PC-9 (cell line): ENCODE measurements at regions not wholly inside any gene's neighbourhood (a gene's known extent, or its start where the extent isn't known, plus 50 kb on each side); places are given as distances from the start of the nearest gene placed in this dataset.

ENCODE experiments used
- BruUV-seq: library from RNA; stranded (reverse); fragments of 400-500 nt; replicated peaks from 2 replicates; lab custom pipeline; 2021; lab: Mats Ljungman, UMichigan
- CTCF ChIA-PET: fragments of 300-600 bp; sonication (Branson Sonifier 250); formaldehyde crosslinking; loops from one replicate; lab custom pipeline; 2022; ENCODE audit warnings: antibody characterized with exemption; lab: Charles Lee
- POLR2A ChIA-PET: fragments of 300-600 bp; sonication (Branson Sonifier 250); formaldehyde crosslinking; loops from one replicate; lab custom pipeline; 2022; ENCODE audit warnings: antibody characterized with exemption; ENCODE audit not compliant: unreplicated experiment; lab: Charles Lee
- DNase-seq, 2 experiments: peaks; one replicate each; pipeline versions ENCODE4 v3.0.0 to v3.0.0-alpha.2; 2015 to 2022; ENCODE audit warnings: mixed read lengths in 1 of 2
- H2AFZ ChIP-seq: fragments of 200-600 bp; sonication (generic); 2 replicates; pipeline ENCODE4 v1.8.1; 2017; ENCODE audit warnings: antibody characterized with exemption
- H3F3A ChIP-seq: fragments of 200-600 bp; sonication (generic); 2 replicates; pipeline ENCODE4 v1.8.1; 2017; ENCODE audit warnings: antibody characterized with exemption, mild to moderate bottlenecking, low read depth; ENCODE audit not compliant: insufficient read depth
- H3K27ac ChIP-seq: fragments of 200-600 bp; sonication (generic); 2 replicates; pipeline ENCODE4 v1.6.1; 2016; ENCODE audit warnings: mixed run types
- H3K27me3 ChIP-seq: fragments of 200-600 bp; sonication (generic); 2 replicates; pipeline ENCODE4 v1.6.1; 2016; ENCODE audit warnings: low read depth, mixed run types; ENCODE audit not compliant: insufficient read depth
- H3K36me3 ChIP-seq: fragments of 200-600 bp; sonication (generic); 2 replicates; pipeline ENCODE4 v1.6.1; 2016; ENCODE audit warnings: low read depth, mixed run types
- H3K4me1 ChIP-seq: fragments of 200-600 bp; sonication (generic); replicated peaks from 2 replicates; pipeline ENCODE4 v1.6.1; 2016; ENCODE audit warnings: mixed run types; ENCODE audit not compliant: insufficient read depth
- H3K4me2 ChIP-seq: fragments of 200-600 bp; sonication (generic); 2 replicates; pipeline ENCODE4 v1.6.1; 2017; ENCODE audit warnings: mixed run types
- H3K4me3 ChIP-seq: fragments of 200-600 bp; sonication (generic); 2 replicates; pipeline ENCODE4 v1.6.1; 2016; ENCODE audit warnings: mixed run types
- H3K79me2 ChIP-seq: fragments of 200-600 bp; sonication (generic); 2 replicates; pipeline ENCODE4 v1.6.1; 2017; ENCODE audit warnings: low read depth, mixed run types
- H3K9me2 ChIP-seq: fragments of 200-600 bp; sonication (generic); 2 replicates; pipeline ENCODE4 v1.8.1; 2017; ENCODE audit warnings: mild to moderate bottlenecking; ENCODE audit not compliant: insufficient read depth
- H3K9me3 ChIP-seq: fragments of 200-600 bp; sonication (generic); 2 replicates; pipeline ENCODE4 v1.8.1; 2016; ENCODE audit warnings: low read depth; ENCODE audit not compliant: insufficient read depth
- H4K20me1 ChIP-seq: fragments of 200-600 bp; sonication (generic); 2 replicates; pipeline ENCODE4 v1.8.1; 2017; ENCODE audit not compliant: insufficient read depth
- EZH2 ChIP-seq: fragments of 200-600 bp; sonication (generic); IDR thresholded peaks from 2 replicates; pipeline ENCODE4 v1.8.0; 2017; ENCODE audit warnings: antibody characterized with exemption, low read depth
- intact Hi-C: fragments of 100-400 bp; cut with micrococcal nuclease; formaldehyde crosslinking; loops from one replicate; pipeline ENCODE4 v1.10.0; 2022; ENCODE audit not compliant: unreplicated experiment
- TF ChIP-seq, protein P1 (sequence below): fragments of 200-600 bp; sonication (generic); conservative IDR thresholded peaks from 2 replicates; pipeline ENCODE4 v1.6.1; 2017; ENCODE audit warnings: mixed run types, antibody characterized with exemption, mild to moderate bottlenecking, moderate library complexity

DNA sequence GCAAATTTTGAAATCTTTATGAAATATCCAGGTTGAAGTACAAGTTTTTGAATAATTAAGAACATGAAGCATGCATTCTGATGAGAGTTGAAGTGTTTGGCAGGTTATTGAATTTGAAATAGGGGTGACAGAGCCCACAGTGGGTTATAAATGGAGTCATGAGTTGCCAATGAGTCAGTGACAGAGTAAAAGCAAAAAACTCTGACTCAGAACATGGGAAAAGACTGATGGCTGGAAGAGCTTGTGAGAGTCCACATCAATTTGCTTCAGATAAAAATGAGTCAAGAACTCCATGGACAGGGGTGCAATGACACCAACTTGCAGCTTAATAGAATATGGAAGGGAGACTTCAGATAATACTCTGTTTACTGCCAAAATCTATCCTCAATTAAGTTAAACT, 105.3 kb downstream of the SLC6A15 start:
- Histone ChIP-seq H3F3A (no peaks in the 10 kb centered on the region), H3K27ac (no peak overlapping the region), H2AFZ (no peak overlapping the region), H3K4me2 (no peak overlapping the region), H3K4me1 (no peaks in the 10 kb centered on the region), H3K9me3 (no peaks in the 10 kb centered on the region), H3K9me2 (no peaks in the 10 kb centered on the region), H3K79me2 (no peaks in the 10 kb centered on the region), H4K20me1 (no peaks in the 10 kb centered on the region), H3K4me3 (no peak overlapping the region), H3K27me3 (no peaks in the 10 kb centered on the region), H3K36me3 (no peaks in the 10 kb centered on the region)
- DNase-seq = no peak
- intact Hi-C loops = no loop called here
- ChIA-PET CTCF (interaction anchor here (0.5 kb wide), 1 partner anchor 36 kb away, joined by 5 read pairs; no protein-coding TSS in a partner anchor), POLR2A (no interaction called here)
- BruUV-seq = no TSS peak
- TF ChIP-seq EZH2 = no peak
- TF ChIP-seq, protein P1, sequence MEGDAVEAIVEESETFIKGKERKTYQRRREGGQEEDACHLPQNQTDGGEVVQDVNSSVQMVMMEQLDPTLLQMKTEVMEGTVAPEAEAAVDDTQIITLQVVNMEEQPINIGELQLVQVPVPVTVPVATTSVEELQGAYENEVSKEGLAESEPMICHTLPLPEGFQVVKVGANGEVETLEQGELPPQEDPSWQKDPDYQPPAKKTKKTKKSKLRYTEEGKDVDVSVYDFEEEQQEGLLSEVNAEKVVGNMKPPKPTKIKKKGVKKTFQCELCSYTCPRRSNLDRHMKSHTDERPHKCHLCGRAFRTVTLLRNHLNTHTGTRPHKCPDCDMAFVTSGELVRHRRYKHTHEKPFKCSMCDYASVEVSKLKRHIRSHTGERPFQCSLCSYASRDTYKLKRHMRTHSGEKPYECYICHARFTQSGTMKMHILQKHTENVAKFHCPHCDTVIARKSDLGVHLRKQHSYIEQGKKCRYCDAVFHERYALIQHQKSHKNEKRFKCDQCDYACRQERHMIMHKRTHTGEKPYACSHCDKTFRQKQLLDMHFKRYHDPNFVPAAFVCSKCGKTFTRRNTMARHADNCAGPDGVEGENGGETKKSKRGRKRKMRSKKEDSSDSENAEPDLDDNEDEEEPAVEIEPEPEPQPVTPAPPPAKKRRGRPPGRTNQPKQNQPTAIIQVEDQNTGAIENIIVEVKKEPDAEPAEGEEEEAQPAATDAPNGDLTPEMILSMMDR = no peak

DNA sequence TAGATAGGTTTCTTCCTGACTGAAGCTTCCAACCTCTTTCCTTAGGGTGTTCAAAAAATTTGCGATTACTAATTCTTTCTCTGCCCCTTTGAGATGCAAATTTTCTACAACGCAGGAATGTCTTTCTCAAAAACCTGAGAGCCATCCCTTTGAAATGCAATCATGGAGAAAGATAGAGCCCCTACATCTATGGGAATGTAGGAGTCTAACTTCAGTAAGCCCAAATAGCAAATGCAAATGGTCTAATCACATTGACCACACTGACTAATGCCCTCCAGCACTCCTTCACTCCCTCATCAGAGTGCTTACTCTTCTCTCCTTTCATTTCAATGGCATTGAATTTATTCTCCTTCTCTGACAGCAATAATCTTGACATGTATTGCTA, 107.1 kb downstream of the SLC6A15 start:
- DNase-seq = no peak

DNA sequence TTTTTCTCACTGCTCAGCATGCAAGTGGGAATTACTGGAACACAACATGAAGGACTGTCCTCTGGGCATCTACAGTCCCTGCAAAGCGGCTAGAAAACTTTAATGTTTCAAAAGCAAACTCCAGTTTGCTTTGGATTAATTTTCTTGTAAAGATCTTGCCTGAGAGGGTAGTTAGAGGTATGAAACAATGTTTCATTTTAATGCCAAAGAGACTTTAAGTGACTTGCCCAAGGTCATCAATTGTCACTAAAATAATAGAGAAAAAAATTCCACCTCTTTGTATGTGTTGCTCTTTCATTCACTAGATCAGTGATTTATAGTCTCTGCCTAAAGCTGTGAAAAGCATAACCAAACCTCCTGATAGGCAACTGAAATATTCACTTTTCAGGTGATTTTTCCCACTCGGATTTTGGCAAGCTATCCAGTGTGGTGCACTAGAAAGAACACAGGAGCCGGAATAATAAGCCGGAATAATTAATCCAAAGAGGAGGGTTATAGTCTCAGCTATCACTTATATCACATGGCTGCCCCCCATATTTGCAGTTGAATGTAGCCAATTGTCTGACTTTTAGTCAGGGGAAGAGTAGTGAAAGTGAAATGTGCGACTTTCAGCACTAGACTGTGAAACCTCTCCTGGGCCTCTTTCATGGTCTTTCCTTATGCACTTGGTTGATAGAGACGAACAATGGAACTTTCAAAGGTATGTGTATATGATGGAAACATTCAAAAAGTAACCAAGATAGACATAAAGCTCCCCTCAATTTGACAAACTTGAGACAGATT, 107.7 kb downstream of the SLC6A15 start:
- no peaks in the 10 kb centered on the region for H3K9me2 ChIP-seq
- BruUV-seq = no TSS peak
- POLR2A ChIA-PET = no interaction called here
- no peak overlapping the region for H3K4me3 ChIP-seq
- H3K9me3 ChIP-seq = no peaks in the 10 kb centered on the region
- H3F3A ChIP-seq = no peaks in the 10 kb centered on the region
- H3K79me2 ChIP-seq = no peaks in the 10 kb centered on the region
- no peak for DNase-seq
- no peak overlapping the region for H3K27ac ChIP-seq
- H2AFZ ChIP-seq = no peak overlapping the region
- H3K4me2 ChIP-seq = no peak overlapping the region
- TF ChIP-seq, protein P1 = no peak
- no peak for TF ChIP-seq EZH2
- intact Hi-C loops = no loop called here
- CTCF ChIA-PET = no interaction called here
- no peaks in the 10 kb centered on the region for H3K4me1 ChIP-seq
- no peaks in the 10 kb centered on the region for H3K36me3 ChIP-seq
- no peaks in the 10 kb centered on the region for H3K27me3 ChIP-seq
- no peaks in the 10 kb centered on the region for H4K20me1 ChIP-seq

More for the DNA sequence above, 107.1 kb downstream of the SLC6A15 start:
- Histone ChIP-seq H3K27ac (no peak overlapping the region), H2AFZ (no peak overlapping the region), H3K4me2 (no peak overlapping the region), H3K36me3 (no peaks in the 10 kb centered on the region), H3K9me2 (no peaks in the 10 kb centered on the region), H3K4me1 (no peaks in the 10 kb centered on the region), H4K20me1 (no peaks in the 10 kb centered on the region), H3F3A (no peaks in the 10 kb centered on the region), H3K79me2 (no peaks in the 10 kb centered on the region), H3K4me3 (no peak overlapping the region), H3K9me3 (no peaks in the 10 kb centered on the region), H3K27me3 (no peaks in the 10 kb centered on the region)
- intact Hi-C loops = no loop called here
- no peak for TF ChIP-seq EZH2
- TF ChIP-seq, protein P1 = no peak
- ChIA-PET POLR2A (no interaction called here), CTCF (no interaction called here)
- BruUV-seq = no TSS peak
